ENCODE measurements at regions not wholly inside any gene's neighbourhood (a gene's known extent, or its start where the extent isn't known, plus 50 kb on each side); places are given as distances from the start of the nearest gene placed in this dataset.

- TF ChIP-seq POLR2A (IDR thresholded peaks at IDR 0.05; ENCODE audit: low read depth) (no peak), EP300 (IDR thresholded peaks at IDR 0.05) (no peak), CTCF (IDR thresholded peaks at IDR 0.05) (no peak), POLR2AphosphoS5 (IDR thresholded peaks at IDR 0.05) (no peak)
- H3K9me3 ChIP-seq: no peaks in the 10 kb centered on the region
- 37% methylated on average over 5 of the region's 5 CpGs for WGBS
- no peaks in the 10 kb centered on the region for H3K36me3 ChIP-seq
- no peaks in the 10 kb centered on the region for H3K27me3 ChIP-seq
- H3K27ac ChIP-seq (replicated peaks in 1 of 4): no peak overlapping the region
- H3K4me3 ChIP-seq: no peak overlapping the region
- no peak for DNase-seq (ENCODE audit: extremely low spot score)
- intact Hi-C loops (cut with DNase I): no loop called here
- no peaks in the 10 kb centered on the region for H3K4me1 ChIP-seq
Measured at GRCh38 chr13:70622796-70623195, 514.5 kb upstream of the KLHL1 start.

- intact Hi-C loops (cut with DNase I): no loop called here
- no peak overlapping the region for H3K4me3 ChIP-seq
- 81% methylated on average over 2 of the region's 2 CpGs for WGBS
- no peaks in the 10 kb centered on the region for H3K36me3 ChIP-seq
- no peak overlapping the region for H3K27ac ChIP-seq (replicated peaks in 1 of 4)
- no peaks in the 10 kb centered on the region for H3K4me1 ChIP-seq
- TF ChIP-seq CTCF (IDR thresholded peaks at IDR 0.05): no peak
- TF ChIP-seq EP300 (IDR thresholded peaks at IDR 0.05): no peak
- no peak for TF ChIP-seq POLR2A (IDR thresholded peaks at IDR 0.05; ENCODE audit: low read depth)
- TF ChIP-seq POLR2AphosphoS5 (IDR thresholded peaks at IDR 0.05): no peak
- H3K27me3 ChIP-seq: no peaks in the 10 kb centered on the region
- no peaks in the 10 kb centered on the region for H3K9me3 ChIP-seq
- no peak for DNase-seq (ENCODE audit: extremely low spot score)
Measured at GRCh38 chr13:70619936-70620335, 511.7 kb upstream of the KLHL1 start.

- Histone ChIP-seq H3K27ac (replicated peaks in 1 of 4) (no peak overlapping the region), H3K4me3 (no peak overlapping the region), H3K9me3 (no peaks in the 10 kb centered on the region), H3K27me3 (no peaks in the 10 kb centered on the region), H3K36me3 (no peaks in the 10 kb centered on the region), H3K4me1 (no peaks in the 10 kb centered on the region)
- no peak for DNase-seq (ENCODE audit: extremely low spot score)
- WGBS: 79% methylated on average over 3 of the region's 3 CpGs
- intact Hi-C loops (cut with DNase I): no loop called here
- TF ChIP-seq EP300 (IDR thresholded peaks at IDR 0.05) (no peak), POLR2A (IDR thresholded peaks at IDR 0.05; ENCODE audit: low read depth) (no peak), CTCF (IDR thresholded peaks at IDR 0.05) (no peak), POLR2AphosphoS5 (IDR thresholded peaks at IDR 0.05) (no peak)
Measured at GRCh38 chr13:70616847-70617246, 508.6 kb upstream of the KLHL1 start.

- Histone ChIP-seq H3K27ac (replicated peaks in 1 of 4) (no peak overlapping the region), H3K27me3 (no peaks in the 10 kb centered on the region), H3K36me3 (no peaks in the 10 kb centered on the region), H3K4me3 (no peak overlapping the region), H3K9me3 (no peaks in the 10 kb centered on the region), H3K4me1 (no peaks in the 10 kb centered on the region)
- TF ChIP-seq CTCF (IDR thresholded peaks at IDR 0.05) (no peak), POLR2A (IDR thresholded peaks at IDR 0.05; ENCODE audit: low read depth) (no peak), EP300 (IDR thresholded peaks at IDR 0.05) (no peak), POLR2AphosphoS5 (IDR thresholded peaks at IDR 0.05) (no peak)
- WGBS: 58% methylated on average over 1 of the region's 1 CpG
- no peak for DNase-seq (ENCODE audit: extremely low spot score)
- intact Hi-C loops (cut with DNase I): no loop called here
Measured at GRCh38 chr13:70613295-70613694, 505.0 kb upstream of the KLHL1 start.

- no peaks in the 10 kb centered on the region for H3K4me1 ChIP-seq
- H3K4me3 ChIP-seq: no peak overlapping the region
- no peaks in the 10 kb centered on the region for H3K36me3 ChIP-seq
- 100% methylated on average over 2 of the region's 2 CpGs for WGBS
- no peaks in the 10 kb centered on the region for H3K27me3 ChIP-seq
- intact Hi-C loops (cut with DNase I): no loop called here
- no peak for DNase-seq (ENCODE audit: extremely low spot score)
- TF ChIP-seq POLR2AphosphoS5 (IDR thresholded peaks at IDR 0.05): no peak
- TF ChIP-seq POLR2A (IDR thresholded peaks at IDR 0.05; ENCODE audit: low read depth): no peak
- TF ChIP-seq CTCF (IDR thresholded peaks at IDR 0.05): no peak
- TF ChIP-seq EP300 (IDR thresholded peaks at IDR 0.05): no peak
- H3K9me3 ChIP-seq: no peaks in the 10 kb centered on the region
- H3K27ac ChIP-seq (replicated peaks in 1 of 4): no peak overlapping the region
Measured at GRCh38 chr13:70612881-70613280, 504.6 kb upstream of the KLHL1 start.

Data from esophagus muscularis mucosa (tissue), 4 donors.